ENCODE measurements at regions not wholly inside any gene's neighbourhood (a gene's known extent, or its start where the extent isn't known, plus 50 kb on each side); places are given as distances from the start of the nearest gene placed in this dataset.

DNA sequence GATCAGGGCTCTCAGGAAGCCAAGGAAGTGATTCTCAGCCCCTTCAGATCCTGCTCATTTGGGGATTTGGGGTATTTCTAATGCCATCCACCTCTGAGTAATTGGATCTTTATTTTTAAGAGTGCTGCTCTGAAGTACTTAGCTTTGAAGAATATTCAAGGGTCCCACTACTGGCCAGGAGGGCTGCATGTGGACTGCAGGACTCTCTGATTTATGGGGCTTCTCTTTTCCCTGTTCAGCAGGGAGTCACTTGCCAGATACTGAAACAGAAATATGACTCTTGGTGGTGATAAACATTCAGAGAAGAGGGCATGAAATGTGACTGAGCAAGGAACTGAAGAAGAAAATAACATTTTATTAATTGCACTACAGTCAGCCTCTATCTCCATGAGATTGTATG, 138.5 kb downstream of the MTX2 start:
- Histone ChIP-seq H3K4me2 (no peak overlapping the region), H3K27me3 (no peaks in the 10 kb centered on the region), H3K9ac (no peak overlapping the region), H3K36me3 (no peaks in the 10 kb centered on the region), H3K27ac (no peak overlapping the region), H3K4me1 (no peaks in the 10 kb centered on the region), H4K20me1 (no peaks in the 10 kb centered on the region), H3K9me3 (replicated peaks in 1 of 11) (no peaks in the 10 kb centered on the region), H3K4me3 (no peak overlapping the region)
- no peak for TF ChIP-seq Cebpa-rat (IDR thresholded peaks at IDR 0.05)

DNA sequence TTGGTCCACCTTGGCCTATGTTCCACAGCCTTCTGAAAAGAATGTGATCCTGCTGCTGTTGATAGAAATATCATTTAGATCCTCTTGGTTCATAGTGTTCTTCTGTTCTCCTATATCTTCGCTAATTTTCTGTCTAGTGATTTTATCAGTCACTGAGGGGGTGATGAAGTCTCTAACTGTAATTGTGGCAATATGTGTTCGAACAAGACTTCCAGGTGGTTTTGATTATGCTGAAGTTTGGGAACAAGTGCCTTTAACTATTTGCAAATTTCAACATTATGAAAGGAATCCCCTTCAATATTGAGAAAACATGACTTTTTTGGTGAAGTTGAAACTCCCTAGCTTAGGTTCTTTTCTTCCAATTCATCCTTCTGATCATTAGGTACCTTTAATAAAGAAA, 140.4 kb downstream of the MTX2 start:
- Histone ChIP-seq H3K36me3 (no peaks in the 10 kb centered on the region), H3K27me3 (no peaks in the 10 kb centered on the region), H4K20me1 (no peaks in the 10 kb centered on the region), H3K4me3 (no peak overlapping the region), H3K9ac (no peak overlapping the region), H3K4me1 (peaks cover 0 to 1% (median 0%) of the 10 kb centered on the region in 10 experiments; a peak in 3 of 20 replicates), H3K27ac (no peak overlapping the region), H3K9me3 (replicated peaks in 1 of 11) (no peaks in the 10 kb centered on the region), H3K4me2 (no peak overlapping the region)
- no peak for TF ChIP-seq Cebpa-rat (IDR thresholded peaks at IDR 0.05)

DNA sequence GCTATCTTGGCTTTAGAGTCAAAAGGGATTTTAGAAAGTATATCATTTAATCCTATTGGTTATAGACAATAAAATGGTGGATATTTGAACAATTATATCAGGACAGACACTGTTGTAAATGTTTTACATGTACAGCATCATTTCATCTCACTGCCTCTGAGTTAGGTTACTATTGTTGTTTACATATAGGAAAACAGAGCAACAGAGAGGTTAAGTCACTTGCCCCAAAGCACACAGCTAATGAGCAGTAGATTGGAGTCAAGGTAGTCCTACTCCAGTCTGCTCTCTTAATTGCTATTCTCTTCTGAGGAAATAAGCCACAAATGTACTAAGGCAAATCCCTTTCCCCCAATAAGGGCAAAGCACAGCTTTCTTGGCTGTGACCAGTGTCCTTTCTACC, 142.9 kb downstream of the MTX2 start:
- TF ChIP-seq Cebpa-rat (IDR thresholded peaks at IDR 0.05): no peak

DNA sequence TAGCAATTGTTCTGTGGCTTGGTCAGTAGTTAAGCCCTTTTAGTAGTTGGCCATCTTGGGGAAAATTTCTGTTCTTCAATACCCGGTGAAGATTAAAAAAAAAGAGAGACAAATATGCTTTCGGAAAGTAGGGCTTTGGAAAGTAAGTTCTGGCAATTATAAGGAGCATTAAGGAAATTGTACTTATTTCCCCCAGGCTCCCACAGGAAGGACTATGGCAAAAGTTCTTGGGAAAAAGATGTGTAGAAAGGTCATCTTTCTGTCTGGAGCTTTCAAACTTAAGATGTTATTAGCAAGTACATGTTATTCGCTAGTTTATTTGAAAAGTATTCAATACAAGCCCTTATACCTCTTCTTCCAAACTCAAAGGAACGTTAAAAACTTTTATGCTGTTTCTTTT, 144.5 kb downstream of the MTX2 start:
- H3K9me3 ChIP-seq (replicated peaks in 1 of 11): no peaks in the 10 kb centered on the region
- no peak overlapping the region for H3K4me2 ChIP-seq
- H3K4me3 ChIP-seq: no peak overlapping the region
- no peak for TF ChIP-seq Cebpa-rat (IDR thresholded peaks at IDR 0.05)
- no peaks in the 10 kb centered on the region for H4K20me1 ChIP-seq
- peaks cover 0 to 25% (median 19%) of the 10 kb centered on the region in 10 experiments; a peak in 15 of 20 replicates for H3K4me1 ChIP-seq
- no peaks in the 10 kb centered on the region for H3K36me3 ChIP-seq
- no peak overlapping the region for H3K27ac ChIP-seq
- no peaks in the 10 kb centered on the region for H3K27me3 ChIP-seq
- no peak overlapping the region for H3K9ac ChIP-seq

More for the DNA sequence above, 142.9 kb downstream of the MTX2 start:
- no peak overlapping the region for H3K27ac ChIP-seq
- H3K4me2 ChIP-seq: no peak overlapping the region
- no peak overlapping the region for H3K4me3 ChIP-seq
- H4K20me1 ChIP-seq: no peaks in the 10 kb centered on the region
- no peaks in the 10 kb centered on the region for H3K9me3 ChIP-seq (replicated peaks in 1 of 11)
- no peak overlapping the region for H3K9ac ChIP-seq
- no peaks in the 10 kb centered on the region for H3K27me3 ChIP-seq
- H3K4me1 ChIP-seq: peaks cover 0 to 25% (median 19%) of the 10 kb centered on the region in 10 experiments; a peak in 15 of 20 replicates
- no peaks in the 10 kb centered on the region for H3K36me3 ChIP-seq

DNA sequence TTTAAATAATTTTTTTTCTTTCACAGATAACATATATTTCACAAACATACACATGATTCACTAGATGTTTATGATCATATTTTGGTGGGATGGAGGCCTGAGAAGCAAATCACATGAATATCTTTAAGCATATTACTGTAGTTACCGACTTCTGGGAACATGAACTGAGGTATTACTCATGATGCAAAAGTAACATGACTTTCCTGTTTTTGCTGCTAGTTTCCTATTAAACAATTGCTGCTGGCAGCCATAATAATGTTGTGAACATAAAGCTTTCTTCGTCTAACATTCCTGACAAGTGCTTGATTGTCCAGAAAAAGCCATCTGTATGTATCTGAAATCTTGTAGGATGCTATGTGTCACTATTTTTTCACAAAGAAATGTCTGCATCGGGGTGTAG, 145.4 kb downstream of the MTX2 start:
- Histone ChIP-seq H3K36me3 (no peaks in the 10 kb centered on the region), H3K9me3 (replicated peaks in 1 of 11) (no peaks in the 10 kb centered on the region), H4K20me1 (no peaks in the 10 kb centered on the region), H3K9ac (no peak overlapping the region), H3K27ac (no peak overlapping the region), H3K4me1 (peaks cover 0 to 25% (median 19%) of the 10 kb centered on the region in 10 experiments; a peak in 15 of 20 replicates), H3K4me2 (peak overlapping the region in 5 of 11 experiments; percentile 67 to 77 (median 75); a peak in 10 of 22 replicates), H3K27me3 (no peaks in the 10 kb centered on the region), H3K4me3 (no peak overlapping the region)
- TF ChIP-seq Cebpa-rat (IDR thresholded peaks at IDR 0.05): no peak

DNA sequence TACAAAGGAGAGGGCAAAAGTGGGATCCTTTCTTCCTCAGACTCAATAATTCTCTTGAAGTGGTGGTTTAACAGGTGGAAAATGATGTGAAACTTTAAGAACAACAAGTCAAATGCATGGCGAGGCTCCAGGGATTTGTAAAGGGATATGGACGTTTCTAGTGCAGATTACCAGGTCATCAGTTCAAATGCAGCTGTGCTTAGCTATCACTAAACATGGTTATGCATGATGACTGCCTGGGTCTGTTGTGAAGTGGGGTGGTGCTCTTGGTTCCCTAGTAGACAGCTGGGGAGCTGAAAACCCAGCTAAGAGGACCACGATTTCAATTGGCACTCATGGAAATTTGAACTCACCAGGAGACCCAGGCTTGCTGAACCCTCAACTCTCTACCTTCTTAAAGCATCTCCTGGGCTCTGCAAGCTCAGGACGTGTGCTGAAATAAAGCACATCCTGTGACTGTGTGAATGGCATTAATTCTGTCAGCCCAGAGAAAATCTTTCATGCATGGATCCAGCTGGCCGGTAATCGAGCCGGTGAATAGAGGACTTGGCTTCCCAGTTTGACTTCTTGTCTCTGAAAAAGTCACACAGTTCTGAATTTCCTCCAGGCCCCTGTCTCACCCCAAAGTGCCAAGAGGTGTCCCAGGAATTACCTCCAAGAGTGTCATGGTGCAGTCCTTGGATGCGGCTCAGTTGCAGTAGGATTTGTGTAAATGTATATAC, 146.1 kb downstream of the MTX2 start:
- H3K4me2 ChIP-seq: peak overlapping the region in 9 of 11 experiments; percentile 27 to 77 (median 67); a peak in 17 of 22 replicates
- H3K4me3 ChIP-seq: no peak overlapping the region
- no peak for TF ChIP-seq Cebpa-rat (IDR thresholded peaks at IDR 0.05)
- H3K27ac ChIP-seq: no peak overlapping the region
- H3K36me3 ChIP-seq: no peaks in the 10 kb centered on the region
- no peaks in the 10 kb centered on the region for H3K9me3 ChIP-seq (replicated peaks in 1 of 11)
- H4K20me1 ChIP-seq: no peaks in the 10 kb centered on the region
- H3K4me1 ChIP-seq: peaks cover 0 to 25% (median 19%) of the 10 kb centered on the region in 10 experiments; a peak in 15 of 20 replicates
- no peak overlapping the region for H3K9ac ChIP-seq
- H3K27me3 ChIP-seq: no peaks in the 10 kb centered on the region

DNA sequence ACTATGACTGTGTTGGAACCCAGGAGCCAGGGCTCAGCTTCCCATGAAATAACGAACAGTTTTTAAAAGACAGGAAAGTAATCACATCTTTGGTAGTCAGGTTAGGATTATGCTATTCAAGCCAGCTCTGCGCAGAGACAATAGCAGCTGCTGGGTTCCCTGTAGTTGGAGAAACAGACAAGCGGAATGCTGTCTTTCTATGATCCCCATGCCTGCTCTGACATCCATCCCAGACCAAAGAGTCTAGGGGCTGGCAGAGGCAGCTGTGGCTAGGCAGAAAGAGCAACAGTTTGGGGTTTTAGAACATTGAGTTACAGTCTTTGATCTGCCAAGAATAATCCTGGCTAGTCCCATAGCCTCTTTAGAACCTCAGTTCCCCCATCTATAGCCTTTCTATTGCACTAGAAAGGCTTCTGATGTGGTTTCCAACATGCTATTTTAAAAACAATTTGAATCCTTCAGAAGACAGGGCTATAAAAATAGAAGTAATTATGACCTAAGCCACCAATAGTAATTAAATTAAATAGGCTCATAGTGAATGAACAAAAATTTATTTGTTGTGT, 146.8 kb downstream of the MTX2 start:
- Histone ChIP-seq H4K20me1 (no peaks in the 10 kb centered on the region), H3K4me3 (no peak overlapping the region), H3K9ac (no peak overlapping the region), H3K4me1 (peaks cover 0 to 25% (median 19%) of the 10 kb centered on the region in 10 experiments; a peak in 15 of 20 replicates), H3K36me3 (no peaks in the 10 kb centered on the region), H3K9me3 (replicated peaks in 1 of 11) (no peaks in the 10 kb centered on the region), H3K27ac (no peak overlapping the region), H3K27me3 (no peaks in the 10 kb centered on the region), H3K4me2 (peak overlapping the region in 9 of 11 experiments; percentile 27 to 77 (median 67); a peak in 17 of 22 replicates)
- TF ChIP-seq Cebpa-rat (IDR thresholded peaks at IDR 0.05): no peak

DNA sequence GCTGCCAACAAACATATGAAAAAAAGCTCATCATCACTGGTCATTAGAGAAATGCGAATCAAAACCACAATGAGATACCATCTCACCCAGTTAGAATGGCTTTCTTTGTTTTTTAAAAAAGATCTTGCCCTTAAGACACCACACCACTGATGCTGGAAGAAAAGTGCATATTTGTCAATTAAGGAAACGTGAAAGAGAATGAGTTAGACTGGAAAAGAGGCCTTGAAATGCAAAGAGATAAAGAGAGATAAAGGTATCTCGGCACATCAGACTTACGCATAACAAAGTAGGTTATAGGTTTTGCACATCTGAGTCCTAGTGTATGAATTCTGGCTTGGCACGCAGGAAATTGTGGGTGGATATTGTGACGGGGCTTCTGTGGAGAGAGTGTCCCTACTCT, 149.5 kb downstream of the MTX2 start:
- no peak overlapping the region for H3K4me3 ChIP-seq
- TF ChIP-seq Cebpa-rat (IDR thresholded peaks at IDR 0.05): no peak
- no peaks in the 10 kb centered on the region for H3K36me3 ChIP-seq
- H3K4me2 ChIP-seq: no peak overlapping the region
- H4K20me1 ChIP-seq: no peaks in the 10 kb centered on the region
- peaks cover 0 to 25% (median 19%) of the 10 kb centered on the region in 10 experiments; a peak in 15 of 20 replicates for H3K4me1 ChIP-seq
- no peaks in the 10 kb centered on the region for H3K9me3 ChIP-seq (replicated peaks in 1 of 11)
- no peak overlapping the region for H3K27ac ChIP-seq
- no peak overlapping the region for H3K9ac ChIP-seq
- H3K27me3 ChIP-seq: no peaks in the 10 kb centered on the region

DNA sequence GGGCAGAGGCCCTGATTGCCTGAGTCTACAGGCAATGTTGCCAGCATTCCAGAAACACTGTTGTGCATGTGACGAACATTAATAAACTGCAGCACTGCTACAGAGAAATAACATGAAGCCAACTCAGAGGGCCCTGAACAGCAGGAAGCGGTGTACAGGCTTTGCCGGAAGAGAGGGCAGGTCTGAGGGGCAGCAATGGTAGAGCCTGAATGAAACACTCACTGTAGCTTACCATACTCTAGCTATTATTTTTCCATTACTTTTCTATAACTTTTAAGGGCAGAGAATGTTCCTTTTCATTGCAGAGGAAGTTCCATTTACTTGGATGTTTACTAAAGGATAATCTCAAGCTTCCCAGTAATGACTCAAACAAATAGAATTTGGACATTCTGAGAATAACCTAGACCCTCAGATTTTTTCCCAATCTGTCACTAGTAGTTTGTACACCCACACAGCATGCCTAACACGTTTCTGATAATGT, 150.4 kb downstream of the MTX2 start:
- Histone ChIP-seq H3K9me3 (replicated peaks in 1 of 11) (no peaks in the 10 kb centered on the region), H3K4me1 (peaks cover 0 to 24% (median 19%) of the 10 kb centered on the region in 10 experiments; a peak in 15 of 20 replicates), H3K9ac (no peak overlapping the region), H3K27me3 (no peaks in the 10 kb centered on the region), H3K27ac (no peak overlapping the region), H3K4me2 (no peak overlapping the region), H3K36me3 (no peaks in the 10 kb centered on the region), H3K4me3 (no peak overlapping the region), H4K20me1 (no peaks in the 10 kb centered on the region)
- TF ChIP-seq Cebpa-rat (IDR thresholded peaks at IDR 0.05): no peak
